Testis (tissue), 2 donors: ENCODE measurements at regions not wholly inside any gene's neighbourhood (a gene's known extent, or its start where the extent isn't known, plus 50 kb on each side); places are given as distances from the start of the nearest gene placed in this dataset.

Source experiments
- POLR2A ChIP-seq: fragments of 450-650 bp; IDR thresholded peaks from one replicate; pipeline ENCODE4 v1.6.1; 2017; ENCODE audit warnings: antibody characterized with exemption, mild to moderate bottlenecking, moderate library complexity
- TF ChIP-seq, protein P1 (sequence below), 3 experiments: fragments of 450-650 bp in 2 of 3; fragments of 200-600 bp in 1 of 3; sonication (generic) in 1 of 3; IDR thresholded peaks; one replicate each; pipeline ENCODE4 v1.5.1; 2016 to 2019; ENCODE audit warnings: antibody characterized with exemption in 3 of 3, mild to moderate bottlenecking in 2 of 3, moderate library complexity in 1 of 3

DNA sequence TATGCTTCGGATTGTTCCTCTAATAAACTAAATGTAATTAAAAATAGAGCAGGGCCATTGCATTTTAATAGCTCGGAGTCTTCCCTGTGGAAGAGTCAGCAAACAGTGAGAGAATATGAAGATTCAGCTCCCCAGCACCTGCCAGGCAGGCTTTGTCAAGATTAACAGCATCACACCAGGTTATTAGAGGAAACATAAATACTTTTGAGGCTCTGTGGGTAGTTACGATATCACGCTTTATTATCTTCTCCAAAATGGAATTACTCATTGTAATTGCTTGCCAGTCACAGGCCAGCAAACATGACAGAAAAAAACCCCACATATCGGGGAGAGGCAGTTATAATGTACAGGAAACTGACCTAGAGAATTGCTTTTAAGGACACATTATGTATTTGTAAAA lies 303.9 kb downstream of the CPS1 start:
- TF ChIP-seq, protein P1, sequence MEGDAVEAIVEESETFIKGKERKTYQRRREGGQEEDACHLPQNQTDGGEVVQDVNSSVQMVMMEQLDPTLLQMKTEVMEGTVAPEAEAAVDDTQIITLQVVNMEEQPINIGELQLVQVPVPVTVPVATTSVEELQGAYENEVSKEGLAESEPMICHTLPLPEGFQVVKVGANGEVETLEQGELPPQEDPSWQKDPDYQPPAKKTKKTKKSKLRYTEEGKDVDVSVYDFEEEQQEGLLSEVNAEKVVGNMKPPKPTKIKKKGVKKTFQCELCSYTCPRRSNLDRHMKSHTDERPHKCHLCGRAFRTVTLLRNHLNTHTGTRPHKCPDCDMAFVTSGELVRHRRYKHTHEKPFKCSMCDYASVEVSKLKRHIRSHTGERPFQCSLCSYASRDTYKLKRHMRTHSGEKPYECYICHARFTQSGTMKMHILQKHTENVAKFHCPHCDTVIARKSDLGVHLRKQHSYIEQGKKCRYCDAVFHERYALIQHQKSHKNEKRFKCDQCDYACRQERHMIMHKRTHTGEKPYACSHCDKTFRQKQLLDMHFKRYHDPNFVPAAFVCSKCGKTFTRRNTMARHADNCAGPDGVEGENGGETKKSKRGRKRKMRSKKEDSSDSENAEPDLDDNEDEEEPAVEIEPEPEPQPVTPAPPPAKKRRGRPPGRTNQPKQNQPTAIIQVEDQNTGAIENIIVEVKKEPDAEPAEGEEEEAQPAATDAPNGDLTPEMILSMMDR (IDR thresholded peaks at IDR 0.05): no peak
- no peak for TF ChIP-seq POLR2A
